ENCODE measurements at regions not wholly inside any gene's neighbourhood (a gene's known extent, or its start where the extent isn't known, plus 50 kb on each side); places are given as distances from the start of the nearest gene placed in this dataset.
"Not testable (repeated sequence)": the region's sequence is repeated elsewhere in the genome, so short reads cannot be mapped to it uniquely, and the experiment has no call there.

GRCh38 chr20:29320216-29320949 lies 1937.1 kb upstream of the DEFB115 start:
- not testable (repeated sequence) for DNase-seq

DNA sequence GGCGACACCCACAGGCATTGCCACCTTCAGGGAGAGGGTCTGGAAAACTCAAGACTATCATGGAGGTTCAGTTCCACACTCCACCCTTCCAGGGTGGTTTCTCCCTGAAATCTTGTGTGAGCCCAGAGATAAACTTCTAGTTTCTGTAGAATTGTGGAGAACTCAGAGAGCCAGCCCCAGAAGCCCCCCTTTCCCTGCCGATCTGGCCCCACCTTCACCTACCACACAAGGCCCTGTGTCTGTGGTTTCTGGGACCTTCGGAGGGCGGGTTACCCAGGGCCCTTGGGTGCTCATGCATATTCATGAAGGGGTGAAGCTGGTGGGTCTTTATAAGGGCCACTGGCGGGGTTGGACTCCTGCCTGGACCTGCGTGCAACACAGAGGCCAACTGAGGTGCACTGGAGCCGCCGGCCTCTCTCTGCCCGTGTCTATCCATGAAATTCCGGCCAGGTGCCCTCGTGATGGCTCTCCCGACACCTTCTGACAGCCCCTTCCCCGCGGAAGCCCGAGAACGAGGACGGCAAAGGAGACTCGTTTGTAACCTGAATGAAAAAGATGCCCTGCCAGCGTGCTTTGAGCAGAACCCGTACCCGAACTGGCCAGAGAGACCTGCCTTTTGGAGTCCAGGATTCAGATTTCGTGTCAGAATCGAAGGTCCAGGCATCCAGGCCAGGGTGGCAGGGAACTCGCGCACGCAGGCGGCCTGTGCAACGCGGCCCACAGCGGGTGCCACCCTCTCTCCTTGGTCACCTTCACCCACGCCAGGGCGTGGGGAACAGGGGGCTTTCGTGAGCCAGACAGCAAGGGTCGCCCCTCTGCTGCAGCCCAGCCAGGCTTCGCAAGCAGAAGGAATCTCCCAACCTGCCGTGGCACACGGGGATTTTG lies 1933.6 kb upstream of the DEFB115 start:
- not testable (repeated sequence) for DNase-seq

DNA sequence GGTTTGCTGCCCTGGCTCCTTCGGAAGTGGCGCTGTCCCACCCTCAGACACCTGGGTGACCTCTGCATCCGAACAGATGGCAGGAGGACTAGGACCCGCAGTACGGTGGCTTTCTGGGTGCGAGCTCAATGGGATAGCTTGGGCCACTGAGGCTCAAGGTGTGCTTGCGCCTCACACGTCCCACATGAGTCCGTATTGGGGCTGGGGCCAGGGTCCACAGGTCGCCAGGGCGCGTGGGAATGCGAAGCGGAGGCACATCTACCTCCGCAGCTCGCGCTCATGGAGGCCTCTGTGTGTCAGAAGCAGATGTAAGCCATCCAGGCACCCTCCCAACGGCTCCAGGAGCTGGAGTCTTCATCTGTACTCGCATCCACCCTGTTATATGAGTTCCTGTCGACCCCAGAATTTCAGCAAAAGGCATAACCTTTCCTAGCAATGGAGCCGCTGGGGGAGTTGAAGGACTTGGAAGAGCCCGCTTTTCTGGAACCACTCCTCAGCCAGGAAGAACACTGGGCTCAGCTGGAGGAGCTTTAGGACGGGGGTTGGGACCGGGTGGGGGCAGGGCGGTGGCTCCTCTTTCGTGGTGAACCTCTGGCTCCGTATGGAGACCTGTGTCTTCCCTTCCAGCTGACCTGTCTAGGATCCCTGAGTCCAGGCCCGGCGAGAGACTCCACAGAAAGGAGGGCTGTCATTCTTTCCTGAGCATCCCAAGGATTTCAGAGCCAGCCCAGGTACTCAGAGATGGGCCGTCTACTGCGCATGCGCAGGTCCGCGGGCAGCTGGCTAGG lies 1932.8 kb upstream of the DEFB115 start:
- not testable (repeated sequence) for DNase-seq

- DNase-seq: no peak
These were observed 1932.2 kb upstream of the DEFB115 start for GRCh38 chr20:29325304-29325640.

DNA sequence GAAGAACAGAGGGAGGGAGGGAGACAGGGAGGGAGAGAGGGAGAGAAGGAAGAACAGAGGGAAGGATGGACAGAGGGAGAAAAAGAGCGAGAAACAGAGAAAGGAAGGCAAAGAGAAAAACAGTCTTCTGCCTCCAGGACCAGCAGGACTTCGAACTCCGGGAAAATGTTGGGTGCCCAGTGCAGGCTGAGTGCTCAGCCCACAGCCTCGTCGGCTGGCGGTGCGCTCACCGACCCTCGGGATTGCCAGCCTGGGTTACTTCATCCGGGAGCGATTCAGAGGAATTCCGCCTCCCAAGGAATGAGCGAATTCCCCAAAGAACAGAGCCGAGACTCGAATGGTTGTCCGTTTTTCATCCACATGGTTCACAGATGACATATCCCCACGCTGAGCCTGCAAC lies 1931.7 kb upstream of the DEFB115 start:
- DNase-seq: not testable (repeated sequence)

DNA sequence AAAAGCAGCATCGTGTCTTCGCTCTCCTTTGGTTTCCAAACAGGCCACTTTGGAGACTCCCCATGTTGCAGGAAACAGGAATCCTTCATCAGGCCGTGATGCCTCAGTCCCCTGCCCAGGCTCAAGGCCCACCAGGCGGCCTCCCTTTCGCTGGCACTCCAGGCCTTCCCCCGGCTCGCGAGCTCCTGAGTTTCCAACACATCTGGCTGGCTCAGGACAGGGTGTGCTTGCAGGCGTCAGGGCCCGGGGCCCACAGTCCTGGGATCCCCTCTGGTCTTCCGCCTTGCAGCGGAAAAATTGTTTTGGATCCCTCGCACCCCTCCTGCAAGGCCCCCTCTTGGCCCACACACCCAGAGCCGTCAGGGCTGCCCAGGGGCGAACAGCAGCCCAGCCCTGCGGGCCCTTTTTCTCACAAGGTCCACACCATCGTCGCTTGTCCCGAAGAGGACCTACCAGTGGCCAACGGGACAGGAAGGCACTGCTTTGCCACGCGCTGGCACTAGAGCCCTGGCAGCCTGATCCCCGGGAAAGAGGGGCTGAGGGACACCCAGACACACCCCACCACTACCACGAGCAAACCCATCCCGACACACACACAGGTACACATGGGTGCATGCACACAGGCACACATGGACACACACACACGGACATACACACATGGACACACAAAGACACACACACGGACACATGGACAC lies 1930.9 kb upstream of the DEFB115 start:
- no peak for DNase-seq

GRCh38 chr20:29327600-29328420 lies 1929.7 kb upstream of the DEFB115 start:
- not testable (repeated sequence) for DNase-seq

- DNase-seq: not testable (repeated sequence)
These were observed 1926.9 kb upstream of the DEFB115 start for GRCh38 chr20:29330429-29331115.

DNA sequence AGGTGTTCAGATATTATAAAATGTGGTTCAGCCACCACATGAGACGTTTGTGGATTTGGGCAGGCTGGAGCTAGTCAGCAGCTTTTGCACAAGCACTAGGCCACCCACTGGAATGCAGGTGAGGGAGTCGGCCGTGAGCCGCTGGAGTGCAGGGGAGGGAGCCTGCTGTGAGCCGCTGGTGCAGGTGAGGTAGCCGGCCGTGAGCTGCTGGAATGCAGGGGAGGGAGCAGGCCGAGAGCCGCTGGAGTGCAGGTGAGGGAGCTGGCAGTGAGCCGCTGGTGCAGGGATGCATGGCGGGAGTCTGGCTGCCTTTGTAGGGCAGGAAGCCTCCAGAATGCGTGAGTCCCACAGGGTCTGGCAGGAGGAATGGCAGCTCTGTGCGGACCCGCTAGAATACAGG lies 1907.6 kb upstream of the DEFB115 start:
- DNase-seq: no peak

- not testable (repeated sequence) for DNase-seq
These were observed 1881.5 kb upstream of the DEFB115 start for GRCh38 chr20:29375937-29376336.

DNA sequence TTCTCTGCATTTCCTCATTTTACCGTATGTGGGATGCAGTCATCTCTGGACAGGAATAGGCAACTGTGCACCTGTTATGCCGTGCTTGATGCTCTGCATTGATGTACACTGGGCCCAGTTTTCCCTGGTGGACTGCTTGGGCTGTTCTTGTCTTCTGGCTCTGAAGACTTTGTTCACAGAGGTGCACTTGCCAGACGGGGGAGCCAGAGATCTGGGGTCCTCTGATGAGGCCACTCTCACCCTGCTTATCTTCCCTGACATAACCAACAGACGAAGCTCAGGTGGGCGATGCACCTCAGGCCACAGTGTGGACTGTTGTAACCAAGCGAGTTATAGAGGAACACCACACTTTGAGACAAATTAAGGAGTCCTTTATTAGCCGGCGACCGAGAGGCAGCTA lies 1864.6 kb upstream of the DEFB115 start:
- DNase-seq: not testable (repeated sequence)

- no peak for DNase-seq
These were observed 1849.3 kb upstream of the DEFB115 start for GRCh38 chr20:29408034-29408695.

DNA sequence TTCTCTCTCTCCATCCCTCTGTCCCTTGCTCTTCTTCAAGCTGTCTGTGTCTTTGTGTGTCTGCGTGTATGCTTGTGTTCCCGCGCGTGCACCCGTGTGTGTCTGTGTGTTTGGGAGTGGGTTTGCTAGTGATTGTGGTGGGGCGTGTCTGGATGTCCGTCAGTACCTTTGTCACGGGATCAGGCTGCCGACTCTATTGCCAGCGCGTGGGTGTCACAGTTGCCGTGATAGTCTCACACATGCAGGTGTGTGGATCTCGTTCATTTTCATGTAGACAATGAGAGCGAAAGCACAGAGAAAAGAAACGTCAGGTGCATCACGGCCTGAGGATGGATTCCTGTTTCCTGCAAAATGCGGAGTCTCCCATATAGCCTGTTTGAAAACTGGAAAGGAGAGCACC lies 1848.8 kb upstream of the DEFB115 start:
- DNase-seq: not testable (repeated sequence)

DNA sequence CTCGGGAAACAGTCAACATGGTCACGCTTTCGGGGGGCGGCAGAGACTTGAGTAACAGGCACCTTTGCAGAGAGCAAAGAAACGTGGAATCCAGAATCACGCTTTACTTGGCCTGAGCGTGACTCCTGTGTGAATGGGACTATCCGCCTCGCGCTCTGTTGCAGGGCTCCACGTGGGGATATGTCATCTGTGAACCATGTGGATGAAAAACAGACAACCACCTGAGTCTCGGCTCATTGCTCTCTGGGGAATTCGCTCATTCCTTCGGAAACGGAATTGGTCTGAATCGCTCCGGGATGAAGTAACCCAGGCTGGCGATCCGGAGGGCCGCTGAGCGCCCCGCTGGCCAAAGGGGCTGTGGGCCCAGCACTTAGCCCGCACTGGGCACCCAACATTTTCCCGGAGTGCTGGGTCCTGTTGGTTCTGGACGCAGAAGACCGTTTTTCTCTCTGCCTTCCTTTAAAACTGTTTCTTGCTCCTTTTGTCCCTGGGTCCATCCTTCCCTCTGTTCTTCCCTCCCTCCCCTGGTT lies 1848.2 kb upstream of the DEFB115 start:
- DNase-seq: not testable (repeated sequence)

GRCh38 chr20:29409833-29410805 lies 1847.3 kb upstream of the DEFB115 start:
- DNase-seq: no peak

DNA sequence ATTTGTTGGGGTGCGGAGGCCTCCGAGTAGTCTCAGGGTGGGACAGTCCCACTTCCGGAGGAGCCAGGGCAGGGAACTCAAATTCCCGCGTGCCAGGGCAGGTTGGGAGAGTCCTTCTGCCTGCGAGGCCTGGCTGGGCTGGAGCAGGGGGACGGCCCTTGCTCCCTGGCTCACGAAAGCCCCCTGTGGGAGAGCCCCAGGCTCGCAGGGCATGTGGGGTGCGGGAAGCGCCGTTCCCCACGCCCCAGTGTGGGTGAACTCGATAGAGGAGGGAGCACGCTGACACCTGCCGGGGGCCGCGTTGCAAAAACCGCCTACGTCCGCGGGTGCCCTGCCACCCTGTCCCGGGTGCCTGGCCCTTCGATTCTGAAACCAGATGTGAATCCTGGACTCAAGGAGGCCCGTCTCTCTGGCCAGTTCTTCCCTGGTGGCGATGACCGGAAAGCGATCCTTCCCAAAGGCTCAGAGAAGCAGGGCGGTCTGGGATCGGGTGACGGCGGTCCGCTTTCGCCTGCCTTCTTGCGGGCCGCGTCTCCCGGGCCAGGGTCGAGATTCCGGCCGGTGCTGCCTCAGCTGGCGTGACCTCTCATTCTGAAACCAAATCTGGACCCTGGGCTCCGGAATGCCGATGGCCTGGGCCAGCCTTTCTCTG lies 1846.5 kb upstream of the DEFB115 start:
- DNase-seq: no peak

DNA sequence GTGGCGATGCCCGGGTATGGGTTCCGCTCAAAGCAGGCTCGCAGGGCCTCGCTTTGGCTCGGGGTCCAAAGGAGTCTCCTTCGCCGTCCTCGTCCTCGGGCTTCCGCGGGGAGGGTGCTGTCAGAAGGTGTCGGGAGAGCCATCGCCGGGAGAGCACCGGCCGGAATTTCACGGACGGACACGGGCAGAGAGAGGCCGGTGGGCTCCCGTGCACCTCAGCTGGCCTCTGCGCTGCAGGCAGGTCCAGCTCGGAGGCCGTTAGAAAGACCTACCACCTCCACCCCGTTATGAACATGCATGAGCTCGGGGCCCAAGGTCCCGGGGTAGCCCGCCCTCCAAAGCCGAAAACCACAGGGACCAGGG lies 1846.0 kb upstream of the DEFB115 start:
- not testable (repeated sequence) for DNase-seq

DNA sequence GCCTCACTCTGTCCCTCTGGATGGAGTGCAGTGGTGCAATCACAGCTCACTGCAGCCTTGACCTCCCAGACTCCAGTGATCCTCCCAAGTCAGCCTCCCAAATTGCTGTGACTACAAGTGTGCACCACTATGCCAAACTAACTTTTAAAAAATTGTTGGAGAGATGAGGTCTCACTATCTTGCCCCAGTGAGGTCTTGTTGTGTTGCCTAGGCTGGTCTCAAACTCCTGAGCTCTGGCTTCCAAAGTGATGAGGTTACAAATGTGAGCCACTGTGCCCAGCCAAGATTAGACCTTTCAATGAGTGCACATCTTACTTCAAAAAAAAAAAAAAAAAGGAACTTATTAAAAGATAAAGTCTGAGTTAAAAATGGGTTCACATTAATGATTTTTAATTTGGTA lies 1838.1 kb upstream of the DEFB115 start:
- DNase-seq: no peak

Measured in tongue (tissue), 1 donor.